CD8-positive, alpha-beta memory T cell (primary cell): ENCODE measurements at regions not wholly inside any gene's neighbourhood (a gene's known extent, or its start where the extent isn't known, plus 50 kb on each side); places are given as distances from the start of the nearest gene placed in this dataset.

Source experiments
- CTCF ChIA-PET: fragments of 350-600 bp; sonication (Branson Sonifier 250); formaldehyde crosslinking; loops from one replicate; lab custom pipeline; 2021; ENCODE audit warnings: antibody characterized with exemption; lab: Charles Lee
- POLR2A ChIA-PET: fragments of 350-600 bp; sonication (Branson Sonifier 250); formaldehyde crosslinking; loops from one replicate; lab custom pipeline; 2021; ENCODE audit warnings: antibody characterized with exemption; lab: Charles Lee
- DNase-seq, 5 donors: peaks; one replicate each; pipeline versions ENCODE4 v3.0.0 to v3.0.0-alpha.2; 2020 to 2022; ENCODE audit warnings: mixed read lengths in 1 of 5
- H3K27ac ChIP-seq: one replicate; pipeline ENCODE4 v1.7.0; 2013; ENCODE audit warnings: low read depth, mild to moderate bottlenecking, low read length, moderate library complexity
- H3K27me3 ChIP-seq: 2 replicates; pipeline ENCODE4 v1.7.0; 2013; ENCODE audit warnings: low read length, mild to moderate bottlenecking; ENCODE audit not compliant: insufficient read depth, poor library complexity, severe bottlenecking
- H3K36me3 ChIP-seq: 2 replicates; pipeline ENCODE4 v1.7.0; 2013; ENCODE audit warnings: mild to moderate bottlenecking, low read length, moderate library complexity; ENCODE audit not compliant: insufficient read depth
- H3K4me1 ChIP-seq: 2 replicates; pipeline ENCODE4 v1.7.0; 2013; ENCODE audit warnings: mild to moderate bottlenecking, low read length, moderate library complexity; ENCODE audit not compliant: insufficient read depth
- H3K4me3 ChIP-seq: 2 replicates; pipeline ENCODE4 v1.7.0; 2013; ENCODE audit warnings: mild to moderate bottlenecking, low read length
- H3K9me3 ChIP-seq: 2 replicates; pipeline ENCODE4 v1.7.0; 2013; ENCODE audit warnings: mild to moderate bottlenecking, low read length
- H3K27ac Mint-ChIP-seq, 8 donors: one replicate each; pipeline ENCODE4 v1.8.0; 2020 to 2021; ENCODE audit warnings: mixed read lengths in 8 of 8, mild to moderate bottlenecking in 6 of 8, inconsistent platforms in 3 of 8, moderate library complexity in 3 of 8
- H3K27me3 Mint-ChIP-seq, 2 donors: one replicate each; pipeline ENCODE4 v1.8.0; 2020 to 2021; ENCODE audit warnings: mixed read lengths in 2 of 2, mild to moderate bottlenecking in 1 of 2, moderate library complexity in 1 of 2
- H3K36me3 Mint-ChIP-seq, 3 donors: one replicate each; pipeline ENCODE4 v1.8.0; 2020 to 2021; ENCODE audit warnings: mixed read lengths in 3 of 3, inconsistent platforms in 1 of 3, mild to moderate bottlenecking in 1 of 3
- H3K4me1 Mint-ChIP-seq, 3 donors: one replicate each; pipeline ENCODE4 v1.8.0; 2020 to 2021; ENCODE audit warnings: mixed read lengths in 3 of 3, inconsistent platforms in 1 of 3, mild to moderate bottlenecking in 1 of 3
- H3K4me3 Mint-ChIP-seq, 7 donors: one replicate each; pipeline ENCODE4 v1.8.0; 2020 to 2021; ENCODE audit warnings: mixed read lengths in 7 of 7, mild to moderate bottlenecking in 6 of 7, moderate library complexity in 4 of 7, inconsistent platforms in 2 of 7
- H3K9me3 Mint-ChIP-seq, 5 donors: one replicate each; pipeline ENCODE4 v1.8.0; 2020 to 2022; ENCODE audit warnings: mixed read lengths in 5 of 5, mild to moderate bottlenecking in 3 of 5, moderate library complexity in 2 of 5, inconsistent platforms in 1 of 5

DNA sequence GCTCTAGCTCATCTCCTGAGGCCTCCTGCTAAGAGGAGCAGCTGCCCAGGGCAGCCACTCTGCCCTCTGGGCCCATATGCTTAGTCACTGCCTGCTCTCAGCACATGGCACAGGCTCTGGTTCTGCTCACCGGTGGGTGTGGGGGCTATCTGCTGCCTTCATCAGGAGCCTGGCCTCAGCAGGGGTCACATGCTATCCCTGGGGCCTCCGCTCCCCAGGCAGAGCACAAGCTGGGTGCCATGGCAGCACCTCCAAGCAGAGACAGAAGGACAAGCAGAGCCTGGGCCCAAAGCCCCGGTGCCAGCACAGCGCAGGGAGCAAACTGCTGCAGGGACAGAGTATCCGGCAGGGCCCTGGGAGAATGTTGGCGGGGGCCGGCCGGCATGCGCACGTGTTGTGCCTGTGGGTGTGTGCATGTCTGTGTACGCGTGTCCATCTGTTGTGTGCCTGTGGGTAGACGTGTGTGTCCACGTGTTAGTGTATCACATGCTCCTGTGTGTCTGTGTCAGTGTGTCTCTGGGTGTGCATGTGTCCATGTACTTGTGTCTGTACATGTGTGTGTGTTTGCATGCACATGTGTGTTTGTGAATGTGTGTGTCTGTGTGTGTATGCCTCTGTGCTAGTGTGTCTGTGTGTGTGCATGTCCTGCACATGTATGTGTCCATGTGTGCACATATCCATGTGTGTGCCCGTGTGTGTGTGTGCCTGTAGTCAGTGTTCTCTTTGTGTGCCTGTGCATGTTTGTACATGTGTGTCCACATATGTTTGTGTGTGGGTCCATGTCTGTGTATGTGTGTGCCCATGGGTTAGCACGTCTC is 326.9 kb downstream of the TMEM121 start:
- peaks cover 24% of the 10 kb centered on the region for H3K4me1 ChIP-seq
- no peaks in the 10 kb centered on the region for H3K27me3 Mint-ChIP-seq
- peak overlapping the region in 3 of 8 donors; percentile 17 to 86 (median 62) for H3K27ac Mint-ChIP-seq
- peaks cover 0 to 5% (median 3%) of the 10 kb centered on the region in 3 donors for H3K36me3 Mint-ChIP-seq
- no peak overlapping the region for H3K4me3 ChIP-seq
- peak in 1 of 5 donors; percentile 30 for DNase-seq
- peak overlapping the region in 1 of 7 donors; percentile 8 for H3K4me3 Mint-ChIP-seq
- H3K9me3 ChIP-seq = no peaks in the 10 kb centered on the region
- H3K27ac ChIP-seq = no peak overlapping the region
- H3K4me1 Mint-ChIP-seq = peaks cover 21 to 50% (median 28%) of the 10 kb centered on the region in 3 donors
- POLR2A ChIA-PET = no interaction called here
- CTCF ChIA-PET = no interaction called here
- H3K36me3 ChIP-seq = no peaks in the 10 kb centered on the region
- H3K9me3 Mint-ChIP-seq = no peaks in the 10 kb centered on the region
- H3K27me3 ChIP-seq = no peaks in the 10 kb centered on the region

DNA sequence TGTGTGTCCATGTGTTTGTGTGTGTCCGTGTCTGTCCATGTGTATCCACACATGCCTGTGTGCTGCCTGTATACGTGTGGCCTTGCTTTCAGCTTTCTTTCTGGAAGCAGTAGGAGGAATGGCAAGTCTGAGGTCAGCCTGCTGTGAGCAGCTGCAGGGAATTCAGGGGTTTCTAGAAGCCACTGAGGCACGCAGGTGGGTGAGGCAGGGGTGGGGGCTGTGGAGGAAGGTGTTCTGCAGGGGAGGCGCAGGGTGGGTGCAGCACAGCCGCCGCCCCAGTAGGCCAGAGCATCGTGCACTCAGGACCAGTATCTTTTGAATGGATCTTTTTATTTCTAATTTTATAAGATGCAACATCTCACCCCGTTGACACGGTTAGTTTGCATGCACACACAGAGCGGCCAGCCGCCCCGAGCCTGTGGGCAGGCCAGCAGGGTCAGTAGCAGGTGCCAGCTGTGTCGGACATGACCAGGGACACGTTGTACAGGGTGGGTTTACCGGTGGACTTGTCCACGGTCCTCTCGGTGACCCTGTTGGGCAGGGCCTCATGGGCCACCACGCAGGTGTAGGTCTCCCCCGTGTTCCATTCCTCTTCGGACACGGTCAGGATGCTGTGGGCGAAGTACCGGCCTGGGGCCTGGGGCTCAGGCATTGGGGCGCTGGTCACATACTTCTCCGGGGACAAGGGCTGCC is 327.7 kb downstream of the TMEM121 start:
- no peaks in the 10 kb centered on the region for H3K27me3 ChIP-seq
- peaks cover 27% of the 10 kb centered on the region for H3K4me1 ChIP-seq
- H3K4me3 ChIP-seq = no peak overlapping the region
- H3K4me1 Mint-ChIP-seq = peaks cover 26 to 57% (median 34%) of the 10 kb centered on the region in 3 donors
- POLR2A ChIA-PET = no interaction called here
- H3K36me3 Mint-ChIP-seq = peaks cover 0 to 5% (median 3%) of the 10 kb centered on the region in 3 donors
- H3K27ac ChIP-seq = no peak overlapping the region
- CTCF ChIA-PET = no interaction called here
- peak overlapping the region in 1 of 7 donors; percentile 54 for H3K4me3 Mint-ChIP-seq
- DNase-seq = peak in 1 of 5 donors; percentile 34
- no peaks in the 10 kb centered on the region for H3K9me3 ChIP-seq
- H3K27me3 Mint-ChIP-seq = no peaks in the 10 kb centered on the region
- no peaks in the 10 kb centered on the region for H3K36me3 ChIP-seq
- peak overlapping the region in 2 of 8 donors; percentile 17 to 62 for H3K27ac Mint-ChIP-seq
- H3K9me3 Mint-ChIP-seq = no peaks in the 10 kb centered on the region

DNA sequence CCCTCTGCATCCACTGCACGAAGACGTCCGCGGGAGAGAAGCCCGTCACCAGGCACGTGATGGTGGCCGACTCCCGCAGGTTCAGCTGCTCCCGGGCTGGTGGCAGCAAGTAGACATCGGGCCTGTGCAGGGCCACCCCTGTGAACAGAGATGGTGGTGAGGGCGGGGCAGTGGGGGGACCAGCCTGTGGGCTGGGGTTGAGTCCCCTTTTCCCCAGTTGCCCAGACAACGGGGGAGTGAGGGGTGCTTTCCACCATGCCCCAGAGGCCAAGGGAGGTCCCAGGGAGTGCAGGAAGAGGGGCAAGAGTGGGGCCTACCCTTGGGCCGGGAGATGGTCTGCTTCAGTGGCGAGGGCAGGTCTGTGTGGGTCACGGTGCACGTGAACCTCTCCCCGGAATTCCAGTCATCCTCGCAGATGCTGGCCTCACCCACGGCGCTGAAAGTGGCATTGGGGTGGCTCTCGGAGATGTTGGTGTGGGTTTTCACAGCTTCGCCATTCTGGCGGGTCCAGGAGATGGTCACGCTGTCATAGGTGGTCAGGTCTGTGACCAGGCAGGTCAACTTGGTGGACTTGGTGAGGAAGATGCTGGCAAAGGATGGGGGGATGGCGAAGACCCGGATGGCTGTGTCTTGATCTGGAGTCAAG is 328.3 kb downstream of the TMEM121 start:
- Mint-ChIP-seq H3K27ac (peak overlapping the region in 4 of 8 donors; percentile 27 to 94 (median 63)), H3K36me3 (peaks cover 0 to 5% (median 3%) of the 10 kb centered on the region in 3 donors), H3K9me3 (no peaks in the 10 kb centered on the region), H3K27me3 (no peaks in the 10 kb centered on the region), H3K4me1 (peaks cover 27 to 64% (median 41%) of the 10 kb centered on the region in 3 donors), H3K4me3 (peak overlapping the region in 3 of 7 donors; percentile 8 to 51 (median 19))
- no peak overlapping the region for H3K27ac ChIP-seq
- CTCF ChIA-PET = no interaction called here
- no peak overlapping the region for H3K4me3 ChIP-seq
- no peaks in the 10 kb centered on the region for H3K36me3 ChIP-seq
- POLR2A ChIA-PET = no interaction called here
- no peaks in the 10 kb centered on the region for H3K27me3 ChIP-seq
- H3K4me1 ChIP-seq = peaks cover 29% of the 10 kb centered on the region
- DNase-seq = peak in 1 of 5 donors; percentile 38
- H3K9me3 ChIP-seq = no peaks in the 10 kb centered on the region

DNA sequence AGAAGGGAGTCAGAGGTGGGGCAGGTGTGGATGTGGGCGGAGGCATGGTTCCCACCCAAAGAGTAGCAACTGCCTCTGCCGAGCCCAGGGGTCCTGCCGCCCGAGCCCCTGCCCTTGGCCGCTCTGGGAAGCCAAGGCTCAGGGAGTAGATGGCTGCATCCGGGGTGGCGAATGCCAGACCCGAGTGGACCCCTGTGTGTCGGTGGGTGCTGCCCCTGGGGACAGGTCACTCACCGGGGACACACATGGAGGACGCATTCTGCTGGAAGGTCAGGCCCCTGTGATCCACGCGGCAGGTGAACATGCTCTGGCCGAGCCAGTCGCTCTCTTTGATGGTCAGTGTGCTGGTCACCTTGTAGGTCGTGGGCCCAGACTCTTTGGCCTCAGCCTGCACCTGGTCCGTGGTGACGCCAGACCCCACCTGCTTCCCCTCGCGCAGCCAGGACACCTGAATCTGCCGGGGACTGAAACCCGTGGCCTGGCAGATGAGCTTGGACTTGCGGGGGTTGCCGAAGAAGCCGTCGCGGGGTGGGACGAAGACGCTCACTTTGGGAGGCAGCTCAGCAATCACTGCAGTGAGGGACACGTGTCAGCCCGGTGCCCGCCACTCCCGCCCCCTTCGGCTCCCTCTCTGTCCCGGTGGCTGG is 329.0 kb downstream of the TMEM121 start:
- Histone ChIP-seq H3K4me3 (no peak overlapping the region), H3K9me3 (no peaks in the 10 kb centered on the region), H3K27me3 (no peaks in the 10 kb centered on the region), H3K4me1 (peaks cover 32% of the 10 kb centered on the region), H3K36me3 (no peaks in the 10 kb centered on the region), H3K27ac (no peak overlapping the region)
- Mint-ChIP-seq H3K27ac (peak overlapping the region in 6 of 8 donors; percentile 58 to 94 (median 66)), H3K36me3 (peaks cover 0 to 5% (median 3%) of the 10 kb centered on the region in 3 donors), H3K27me3 (peaks cover 0 to under 1% of the 10 kb centered on the region in 2 donors), H3K9me3 (no peaks in the 10 kb centered on the region), H3K4me3 (peak overlapping the region in 3 of 7 donors; percentile 8 to 51 (median 34)), H3K4me1 (peaks cover 30 to 70% (median 48%) of the 10 kb centered on the region in 3 donors)
- peak in 1 of 5 donors; percentile 46 for DNase-seq
- ChIA-PET POLR2A (no interaction called here), CTCF (no interaction called here)

DNA sequence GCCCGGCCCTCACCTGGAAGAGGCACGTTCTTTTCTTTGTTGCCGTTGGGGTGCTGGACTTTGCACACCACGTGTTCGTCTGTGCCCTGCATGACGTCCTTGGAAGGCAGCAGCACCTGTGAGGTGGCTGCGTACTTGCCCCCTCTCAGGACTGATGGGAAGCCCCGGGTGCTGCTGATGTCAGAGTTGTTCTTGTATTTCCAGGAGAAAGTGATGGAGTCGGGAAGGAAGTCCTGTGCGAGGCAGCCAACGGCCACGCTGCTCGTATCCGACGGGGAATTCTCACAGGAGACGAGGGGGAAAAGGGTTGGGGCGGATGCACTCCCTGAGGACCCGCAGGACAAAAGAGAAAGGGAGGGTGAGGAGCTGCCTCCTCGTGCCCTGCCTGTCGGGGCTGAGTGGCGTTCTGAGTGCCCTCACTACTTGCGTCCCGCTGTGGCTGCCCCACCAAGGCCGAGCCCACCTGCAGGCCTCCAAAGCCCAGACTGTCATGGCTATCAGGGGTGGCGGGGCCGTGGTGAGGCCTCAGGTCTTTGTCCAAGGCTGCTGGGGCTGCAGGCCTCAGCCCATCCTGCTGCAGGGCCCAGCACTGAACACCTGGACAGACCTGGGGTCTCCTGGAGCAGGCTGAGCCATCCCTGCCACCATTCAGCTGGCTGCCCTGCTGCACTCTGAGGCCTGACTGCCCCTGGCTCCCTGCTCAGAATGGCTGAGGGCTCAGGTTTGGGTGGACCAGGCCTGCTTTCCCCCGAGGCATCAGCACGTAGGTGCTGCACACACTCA is 329.7 kb downstream of the TMEM121 start:
- Histone ChIP-seq H3K27me3 (no peaks in the 10 kb centered on the region), H3K9me3 (no peaks in the 10 kb centered on the region), H3K27ac (peak overlapping the region; percentile 1), H3K4me1 (peaks cover 38% of the 10 kb centered on the region), H3K36me3 (no peaks in the 10 kb centered on the region), H3K4me3 (no peak overlapping the region)
- H3K4me1 Mint-ChIP-seq = peaks cover 38 to 78% (median 55%) of the 10 kb centered on the region in 3 donors
- H3K27ac Mint-ChIP-seq = peak overlapping the region in 6 of 8 donors; percentile 17 to 85 (median 66)
- DNase-seq = peak in 1 of 5 donors; percentile 44
- H3K27me3 Mint-ChIP-seq = peaks cover 0 to 1% of the 10 kb centered on the region in 2 donors
- H3K4me3 Mint-ChIP-seq = peak overlapping the region in 3 of 7 donors; percentile 50 to 81 (median 50)
- ChIA-PET POLR2A (no interaction called here), CTCF (interaction anchor here (1.2 kb wide), 1 partner anchor 155 kb away, joined by 3 read pairs; no protein-coding TSS in a partner anchor)
- peaks cover 0 to 5% (median 3%) of the 10 kb centered on the region in 3 donors for H3K36me3 Mint-ChIP-seq
- no peaks in the 10 kb centered on the region for H3K9me3 Mint-ChIP-seq

DNA sequence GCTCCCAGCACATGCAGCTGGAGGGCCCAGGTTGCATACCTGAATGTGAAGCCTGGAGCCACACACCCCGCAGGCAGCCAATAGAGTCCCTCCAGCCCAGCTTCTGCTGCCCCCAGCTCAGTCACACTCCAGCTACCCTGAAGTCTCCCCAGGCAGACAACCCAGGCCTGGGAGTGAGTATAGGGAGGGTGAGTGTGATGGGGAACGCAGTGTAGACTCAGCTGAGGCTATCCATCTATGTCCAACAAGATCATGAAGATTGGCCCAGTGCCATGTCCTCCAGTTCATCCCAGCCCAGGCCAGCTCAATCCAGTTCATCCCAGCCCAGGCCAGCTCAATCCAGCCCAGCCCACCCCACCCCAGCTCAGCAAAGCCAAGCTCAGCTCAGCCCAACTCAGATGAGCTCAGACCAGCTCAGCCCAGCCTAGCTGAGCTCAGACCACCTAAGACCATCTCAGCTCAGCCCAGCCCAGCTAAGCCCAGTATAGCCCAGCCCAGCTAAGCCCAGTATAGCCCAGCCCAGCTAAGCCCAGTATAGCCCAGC is 330.4 kb downstream of the TMEM121 start:
- no peaks in the 10 kb centered on the region for H3K9me3 Mint-ChIP-seq
- ChIA-PET POLR2A (no interaction called here), CTCF (interaction anchor here (0.8 to 1.3 kb wide), 3 partner anchors 40 to 155 kb away, joined by 3 read pairs; no protein-coding TSS in a partner anchor)
- DNase-seq = peak in 2 of 5 donors; percentile 0 to 42
- Histone ChIP-seq H3K36me3 (no peaks in the 10 kb centered on the region), H3K9me3 (no peaks in the 10 kb centered on the region), H3K27ac (no peak overlapping the region), H3K27me3 (no peaks in the 10 kb centered on the region), H3K4me1 (peaks cover 43% of the 10 kb centered on the region), H3K4me3 (no peak overlapping the region)
- H3K4me1 Mint-ChIP-seq = peaks cover 42 to 84% (median 61%) of the 10 kb centered on the region in 3 donors
- peaks cover 0 to 1% of the 10 kb centered on the region in 2 donors for H3K27me3 Mint-ChIP-seq
- H3K27ac Mint-ChIP-seq = peak overlapping the region in 5 of 8 donors; percentile 43 to 96 (median 78)
- H3K4me3 Mint-ChIP-seq = peak overlapping the region in 6 of 7 donors; percentile 50 to 89 (median 77)
- H3K36me3 Mint-ChIP-seq = peaks cover 0 to 5% (median 3%) of the 10 kb centered on the region in 3 donors
